ENCODE measurements at regions not wholly inside any gene's neighbourhood (a gene's known extent, or its start where the extent isn't known, plus 50 kb on each side); places are given as distances from the start of the nearest gene placed in this dataset.
"Not testable (repeated sequence)": the region's sequence is repeated elsewhere in the genome, so short reads cannot be mapped to it uniquely, and the experiment has no call there.

GRCh38 chr14:106674509-106675125 is 1148.2 kb downstream of the TMEM121 start:
- not testable (repeated sequence) for TF ChIP-seq CTCF, POLR2AphosphoS5, POLR2A, EP300 (IDR thresholded peaks at IDR 0.05)

All from stomach (tissue), 4 donors.